Neural cell (in vitro differentiated cells): ENCODE measurements at regions not wholly inside any gene's neighbourhood (a gene's known extent, or its start where the extent isn't known, plus 50 kb on each side); places are given as distances from the start of the nearest gene placed in this dataset.

Experiments used
- EZH2 ChIP-seq: fragments of 200-600, 300-800 bp; shearing (Covaris generic), sonication (generic); IDR thresholded peaks from 2 replicates; pipeline ENCODE4 v1.6.1; 2014; ENCODE audit warnings: antibody characterized with exemption, low read length, borderline replicate concordance, mild to moderate bottlenecking; ENCODE audit not compliant: insufficient read depth, poor library complexity, severe bottlenecking
- POLR2AphosphoS5 ChIP-seq: IDR thresholded peaks from 2 replicates; pipeline ENCODE4 v1.6.1; 2012
- TF ChIP-seq, protein P1 (sequence below): fragments of 450-650 bp; IDR thresholded peaks from 2 replicates; pipeline ENCODE4 v1.5.1; 2014; ENCODE audit warnings: antibody characterized with exemption, mild to moderate bottlenecking, moderate library complexity; ENCODE audit not compliant: poor library complexity, severe bottlenecking

DNA sequence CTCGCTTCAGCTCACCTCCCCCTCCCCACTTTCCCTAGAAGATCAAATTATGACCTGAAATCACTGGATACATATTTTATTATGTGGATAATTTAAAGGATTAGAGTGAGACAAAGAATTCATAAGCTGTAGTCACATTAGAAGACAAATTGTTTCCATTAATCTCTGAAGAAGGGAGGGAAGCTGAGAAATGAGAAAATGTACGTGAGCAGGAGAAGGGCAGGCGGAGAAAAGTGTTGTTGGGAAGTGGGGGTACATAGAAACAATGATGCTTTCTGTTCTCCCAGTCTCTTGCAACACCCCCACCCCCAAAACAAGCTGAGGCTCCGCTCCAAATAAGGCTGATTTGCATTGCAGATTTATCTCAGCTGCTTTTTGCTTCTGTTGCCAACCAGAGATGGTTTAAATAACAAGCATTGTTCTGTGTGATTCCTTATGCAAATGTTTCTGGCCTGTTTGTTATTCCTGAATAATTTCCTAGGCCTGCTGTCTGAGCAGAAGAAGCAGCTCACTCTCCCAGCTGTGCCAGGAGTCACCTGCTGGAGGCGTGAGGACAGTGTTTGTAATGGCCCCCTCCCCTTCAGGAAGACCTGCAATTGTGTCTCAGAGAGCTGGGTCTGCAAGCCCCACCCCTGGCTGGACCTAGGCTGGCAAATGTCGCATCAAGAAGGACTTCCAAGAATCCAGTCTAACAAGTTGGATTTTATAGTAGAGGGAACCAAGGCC, 121.8 kb upstream of the TNR start:
- TF ChIP-seq POLR2AphosphoS5 (no peak), EZH2 (no peak)
- TF ChIP-seq, protein P1, sequence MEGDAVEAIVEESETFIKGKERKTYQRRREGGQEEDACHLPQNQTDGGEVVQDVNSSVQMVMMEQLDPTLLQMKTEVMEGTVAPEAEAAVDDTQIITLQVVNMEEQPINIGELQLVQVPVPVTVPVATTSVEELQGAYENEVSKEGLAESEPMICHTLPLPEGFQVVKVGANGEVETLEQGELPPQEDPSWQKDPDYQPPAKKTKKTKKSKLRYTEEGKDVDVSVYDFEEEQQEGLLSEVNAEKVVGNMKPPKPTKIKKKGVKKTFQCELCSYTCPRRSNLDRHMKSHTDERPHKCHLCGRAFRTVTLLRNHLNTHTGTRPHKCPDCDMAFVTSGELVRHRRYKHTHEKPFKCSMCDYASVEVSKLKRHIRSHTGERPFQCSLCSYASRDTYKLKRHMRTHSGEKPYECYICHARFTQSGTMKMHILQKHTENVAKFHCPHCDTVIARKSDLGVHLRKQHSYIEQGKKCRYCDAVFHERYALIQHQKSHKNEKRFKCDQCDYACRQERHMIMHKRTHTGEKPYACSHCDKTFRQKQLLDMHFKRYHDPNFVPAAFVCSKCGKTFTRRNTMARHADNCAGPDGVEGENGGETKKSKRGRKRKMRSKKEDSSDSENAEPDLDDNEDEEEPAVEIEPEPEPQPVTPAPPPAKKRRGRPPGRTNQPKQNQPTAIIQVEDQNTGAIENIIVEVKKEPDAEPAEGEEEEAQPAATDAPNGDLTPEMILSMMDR, result peak; percentile 24
